Epithelial cell of proximal tubule (primary cell): ENCODE measurements at regions not wholly inside any gene's neighbourhood (a gene's known extent, or its start where the extent isn't known, plus 50 kb on each side); places are given as distances from the start of the nearest gene placed in this dataset.

Experiments
- DNase-seq: peaks from one replicate; pipeline ENCODE4 v3.0.0-alpha.2; 2011; ENCODE audit warnings: low read depth
- H3K4me3 ChIP-seq: 2 replicates; pipeline ENCODE4 v1.5.1; 2011; ENCODE audit warnings: low read depth, mild to moderate bottlenecking, low read length
- TF ChIP-seq, protein P1 (sequence below): conservative IDR thresholded peaks from 2 replicates; pipeline ENCODE4 v1.5.1; 2012; ENCODE audit warnings: low read depth, mild to moderate bottlenecking, low read length

- no peak overlapping the region for H3K4me3 ChIP-seq
- no peak for DNase-seq
- TF ChIP-seq, protein P1, sequence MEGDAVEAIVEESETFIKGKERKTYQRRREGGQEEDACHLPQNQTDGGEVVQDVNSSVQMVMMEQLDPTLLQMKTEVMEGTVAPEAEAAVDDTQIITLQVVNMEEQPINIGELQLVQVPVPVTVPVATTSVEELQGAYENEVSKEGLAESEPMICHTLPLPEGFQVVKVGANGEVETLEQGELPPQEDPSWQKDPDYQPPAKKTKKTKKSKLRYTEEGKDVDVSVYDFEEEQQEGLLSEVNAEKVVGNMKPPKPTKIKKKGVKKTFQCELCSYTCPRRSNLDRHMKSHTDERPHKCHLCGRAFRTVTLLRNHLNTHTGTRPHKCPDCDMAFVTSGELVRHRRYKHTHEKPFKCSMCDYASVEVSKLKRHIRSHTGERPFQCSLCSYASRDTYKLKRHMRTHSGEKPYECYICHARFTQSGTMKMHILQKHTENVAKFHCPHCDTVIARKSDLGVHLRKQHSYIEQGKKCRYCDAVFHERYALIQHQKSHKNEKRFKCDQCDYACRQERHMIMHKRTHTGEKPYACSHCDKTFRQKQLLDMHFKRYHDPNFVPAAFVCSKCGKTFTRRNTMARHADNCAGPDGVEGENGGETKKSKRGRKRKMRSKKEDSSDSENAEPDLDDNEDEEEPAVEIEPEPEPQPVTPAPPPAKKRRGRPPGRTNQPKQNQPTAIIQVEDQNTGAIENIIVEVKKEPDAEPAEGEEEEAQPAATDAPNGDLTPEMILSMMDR = no peak
Observed at GRCh38 chr21:27421654-27422053, 454.8 kb upstream of the ADAMTS5 start.

- TF ChIP-seq, protein P1 = no peak
- DNase-seq = no peak
- no peak overlapping the region for H3K4me3 ChIP-seq
Observed at GRCh38 chr21:27419153-27419552, 452.3 kb upstream of the ADAMTS5 start.

DNA sequence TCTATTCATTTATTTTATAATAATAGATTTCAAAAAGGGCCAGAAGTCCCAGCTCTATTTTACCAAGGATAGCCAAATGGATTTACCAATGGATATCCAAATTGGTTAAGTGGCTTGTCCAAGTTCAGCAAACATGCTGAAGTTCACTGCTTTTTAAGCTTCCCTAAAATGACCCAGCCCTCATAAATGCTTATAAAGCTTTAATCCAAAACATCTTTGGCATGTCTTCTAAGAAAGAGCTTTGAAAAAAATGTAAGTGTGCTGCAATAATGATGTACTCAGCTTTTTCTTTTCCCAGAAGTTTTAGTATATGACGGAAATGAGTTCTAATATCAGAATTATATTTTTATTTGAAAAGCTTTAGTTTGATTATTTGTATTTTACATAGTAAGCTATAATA, 451.5 kb upstream of the ADAMTS5 start:
- DNase-seq = no peak
- H3K4me3 ChIP-seq = no peak overlapping the region

GRCh38 chr21:27412530-27412929, 445.6 kb upstream of the ADAMTS5 start:
- TF ChIP-seq, protein P1 = no peak
- H3K4me3 ChIP-seq = no peak overlapping the region
- DNase-seq = no peak

More for the DNA sequence above, 451.5 kb upstream of the ADAMTS5 start:
- TF ChIP-seq, protein P1 = no peak

DNA sequence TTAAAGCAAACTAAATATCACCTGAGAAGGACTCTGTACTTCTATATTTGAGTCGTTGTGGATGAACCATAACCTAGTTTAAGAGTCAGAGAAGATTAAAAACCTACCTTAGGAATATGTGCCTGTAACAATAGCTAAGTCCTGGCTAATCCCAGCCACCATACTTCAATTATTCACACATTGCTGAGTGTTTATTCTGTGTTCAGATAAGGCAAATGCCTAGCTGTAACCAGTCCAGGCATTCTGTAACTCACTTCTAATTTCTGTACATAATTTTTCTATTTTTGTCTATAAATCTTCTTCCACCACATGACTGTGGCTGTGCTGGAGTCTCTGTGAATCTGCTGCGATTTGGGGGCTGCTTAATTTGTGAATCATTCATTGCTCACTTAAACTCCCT, 441.9 kb upstream of the ADAMTS5 start:
- no peak for DNase-seq
- H3K4me3 ChIP-seq = no peak overlapping the region
- TF ChIP-seq, protein P1 = no peak

GRCh38 chr21:27407271-27407670, 440.4 kb upstream of the ADAMTS5 start:
- DNase-seq = no peak
- H3K4me3 ChIP-seq = no peak overlapping the region
- TF ChIP-seq, protein P1 = no peak

- DNase-seq = no peak
Observed at GRCh38 chr21:27406300-27407009, 439.6 kb upstream of the ADAMTS5 start.

More at GRCh38 chr21:27406300-27407009, 439.6 kb upstream of the ADAMTS5 start:
- no peak overlapping the region for H3K4me3 ChIP-seq
- TF ChIP-seq, protein P1 = no peak
